ENCODE measurements at regions not wholly inside any gene's neighbourhood (a gene's known extent, or its start where the extent isn't known, plus 50 kb on each side); places are given as distances from the start of the nearest gene placed in this dataset.
"Not testable (repeated sequence)": the region's sequence is repeated elsewhere in the genome, so short reads cannot be mapped to it uniquely, and the experiment has no call there.

- intact Hi-C loops (cut with DNase I; ENCODE audit: low total_unique reads) = no loop called here
- H3K36me3 ChIP-seq (ENCODE audit: low read depth, missing control alignments) = no peaks in the 10 kb centered on the region
- H3K9me3 ChIP-seq = no peaks in the 10 kb centered on the region
- no peak for DNase-seq
- no peaks in the 10 kb centered on the region for H3K4me1 ChIP-seq
- no peak for TF ChIP-seq POLR2A (IDR thresholded peaks at IDR 0.05)
- TF ChIP-seq CTCF (IDR thresholded peaks at IDR 0.05) = no peak
- H3K4me3 ChIP-seq = no peak overlapping the region
- WGBS, 2 donors = 64 to 74% methylated on average over 1 of the region's 1 CpG
- no peak overlapping the region for H3K27ac ChIP-seq
- H3K27me3 ChIP-seq = no peaks in the 10 kb centered on the region
Measured at GRCh38 chr1:104190821-104191220, 441.1 kb downstream of the AMY1C start.

GRCh38 chr1:104195395-104195794, 445.7 kb downstream of the AMY1C start:
- Histone ChIP-seq H3K4me1 (no peaks in the 10 kb centered on the region), H3K9me3 (no peaks in the 10 kb centered on the region), H3K36me3 (ENCODE audit: low read depth, missing control alignments) (no peaks in the 10 kb centered on the region), H3K27ac (no peak overlapping the region), H3K4me3 (no peak overlapping the region), H3K27me3 (no peaks in the 10 kb centered on the region)
- intact Hi-C loops (cut with DNase I; ENCODE audit: low total_unique reads) = no loop called here
- no peak for TF ChIP-seq CTCF (IDR thresholded peaks at IDR 0.05)
- TF ChIP-seq POLR2A (IDR thresholded peaks at IDR 0.05) = no peak
- DNase-seq = no peak

- no peaks in the 10 kb centered on the region for H3K27me3 ChIP-seq
- no peaks in the 10 kb centered on the region for H3K36me3 ChIP-seq (ENCODE audit: low read depth, missing control alignments)
- TF ChIP-seq POLR2A (IDR thresholded peaks at IDR 0.05) (no peak), CTCF (IDR thresholded peaks at IDR 0.05) (no peak)
- intact Hi-C loops (cut with DNase I; ENCODE audit: low total_unique reads) = no loop called here
- no peaks in the 10 kb centered on the region for H3K9me3 ChIP-seq
- no peak overlapping the region for H3K4me3 ChIP-seq
- DNase-seq = no peak
- no peaks in the 10 kb centered on the region for H3K4me1 ChIP-seq
- no peak overlapping the region for H3K27ac ChIP-seq
Measured at GRCh38 chr1:104196136-104196535, 446.4 kb downstream of the AMY1C start.

- intact Hi-C loops (cut with DNase I; ENCODE audit: low total_unique reads) = no loop called here
- WGBS, 2 donors = 83 to 85% methylated on average over 1 of the region's 1 CpG
- DNase-seq = no peak
- Histone ChIP-seq H3K4me1 (no peaks in the 10 kb centered on the region), H3K9me3 (no peaks in the 10 kb centered on the region), H3K4me3 (no peak overlapping the region), H3K36me3 (ENCODE audit: low read depth, missing control alignments) (no peaks in the 10 kb centered on the region), H3K27ac (no peak overlapping the region), H3K27me3 (no peaks in the 10 kb centered on the region)
- TF ChIP-seq POLR2A (IDR thresholded peaks at IDR 0.05) (no peak), CTCF (IDR thresholded peaks at IDR 0.05) (no peak)
Measured at GRCh38 chr1:104197516-104197915, 447.8 kb downstream of the AMY1C start.

GRCh38 chr1:104212239-104212638, 462.5 kb downstream of the AMY1C start:
- 94 to 95% methylated on average over 1 of the region's 1 CpG for WGBS, 2 donors
- intact Hi-C loops (cut with DNase I; ENCODE audit: low total_unique reads) = no loop called here

GRCh38 chr1:104217395-104217986, 467.8 kb downstream of the AMY1C start:
- H3K27me3 ChIP-seq; DNase-seq; intact Hi-C loops (cut with DNase I; ENCODE audit: low total_unique reads); H3K27ac ChIP-seq; H3K9me3 ChIP-seq; H3K4me1 ChIP-seq; H3K4me3 ChIP-seq; H3K36me3 ChIP-seq (ENCODE audit: low read depth, missing control alignments): not testable (repeated sequence)
- WGBS, 2 donors = 90 to 93% methylated on average over 13 to 15 of the region's 28 CpGs

More at GRCh38 chr1:104212239-104212638, 462.5 kb downstream of the AMY1C start:
- TF ChIP-seq POLR2A (IDR thresholded peaks at IDR 0.05) = no peak
- TF ChIP-seq CTCF (IDR thresholded peaks at IDR 0.05) = no peak
- no peaks in the 10 kb centered on the region for H3K4me1 ChIP-seq
- H3K27me3 ChIP-seq = no peaks in the 10 kb centered on the region
- H3K27ac ChIP-seq = no peak overlapping the region
- H3K4me3 ChIP-seq = no peak overlapping the region
- H3K9me3 ChIP-seq = no peaks in the 10 kb centered on the region
- no peak for DNase-seq
- no peaks in the 10 kb centered on the region for H3K36me3 ChIP-seq (ENCODE audit: low read depth, missing control alignments)

Measured in testis (tissue), 2 donors.